HG03103 (cell line): ENCODE measurements at regions not wholly inside any gene's neighbourhood (a gene's known extent, or its start where the extent isn't known, plus 50 kb on each side); places are given as distances from the start of the nearest gene placed in this dataset.
"Not testable (repeated sequence)": the region's sequence is repeated elsewhere in the genome, so short reads cannot be mapped to it uniquely, and the experiment has no call there.

Source experiments
- ATAC-seq: cut with Tn5 transposase; IDR thresholded peaks from one replicate; pipeline ENCODE4 v1.9.1; 2021; ENCODE audit warnings: low read depth; ENCODE audit not compliant: unreplicated experiment

DNA sequence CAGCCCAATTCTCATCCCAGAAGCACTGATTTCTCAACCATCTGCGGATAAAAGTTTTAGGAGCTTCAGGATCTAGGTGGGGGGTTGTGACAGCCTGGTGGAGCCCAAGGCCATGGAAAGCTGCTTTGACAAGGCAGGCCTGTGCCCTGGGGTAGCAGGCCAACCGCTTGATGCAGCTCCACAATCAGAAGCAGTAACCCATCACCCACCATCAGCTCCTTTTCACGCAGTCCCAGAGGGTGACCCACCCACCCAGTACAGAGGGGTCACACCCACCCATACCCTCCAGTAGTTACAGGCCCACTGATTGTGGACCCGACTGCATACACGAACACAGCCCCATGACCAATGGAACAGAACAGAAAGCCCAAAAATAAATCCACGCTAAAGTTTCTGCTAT lies 253.9 kb downstream of the AHR start:
- no peak for ATAC-seq

DNA sequence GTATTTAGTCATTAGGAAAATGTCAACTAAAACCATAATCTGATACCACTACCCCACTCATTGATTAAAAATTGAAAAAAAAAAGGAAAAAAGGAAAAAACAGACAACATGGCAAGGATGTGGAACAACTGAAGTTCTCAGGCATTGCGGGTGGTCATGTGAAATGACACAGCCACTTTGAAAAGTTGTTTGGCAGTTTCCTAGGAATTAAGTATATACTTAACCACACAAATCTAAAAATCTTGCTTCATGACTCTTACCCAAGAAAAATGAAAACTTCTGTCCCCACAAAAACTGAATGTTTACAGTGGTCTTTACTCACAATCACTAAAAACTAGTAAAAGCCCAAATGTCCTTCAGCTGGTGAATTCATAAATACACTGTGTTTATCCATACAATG lies 254.5 kb downstream of the AHR start:
- no peak for ATAC-seq

DNA sequence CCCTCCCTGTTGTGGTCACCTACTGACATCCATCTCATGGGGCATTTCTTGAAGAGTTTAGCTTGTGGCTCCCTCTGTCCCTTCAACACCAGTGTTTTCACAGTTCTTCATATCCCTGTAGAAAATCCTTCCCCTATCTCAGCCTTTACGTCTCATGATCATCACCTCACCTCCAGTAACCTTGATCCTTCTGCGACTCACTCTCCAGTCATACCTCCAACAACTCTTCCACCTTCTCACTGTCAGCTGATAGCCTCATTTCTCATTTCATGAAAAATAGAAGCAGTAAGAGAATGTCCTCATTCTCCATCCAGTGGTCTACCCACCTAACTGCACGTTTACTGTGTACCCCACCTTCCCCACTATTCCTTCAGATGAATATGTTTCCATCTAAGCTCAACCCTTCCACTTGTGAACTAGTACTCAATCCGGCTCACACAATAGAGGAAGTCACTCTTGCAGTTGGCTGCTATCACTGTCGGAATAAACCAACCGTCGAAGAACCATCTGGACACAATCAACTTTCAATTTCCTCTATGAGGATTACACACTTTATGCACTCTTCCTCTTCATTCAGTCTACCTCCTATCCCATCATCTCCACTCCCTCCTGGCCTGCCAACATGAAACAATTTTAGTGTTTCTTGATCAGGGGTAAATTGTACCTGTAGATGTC lies 256.0 kb downstream of the AHR start:
- no peak for ATAC-seq

DNA sequence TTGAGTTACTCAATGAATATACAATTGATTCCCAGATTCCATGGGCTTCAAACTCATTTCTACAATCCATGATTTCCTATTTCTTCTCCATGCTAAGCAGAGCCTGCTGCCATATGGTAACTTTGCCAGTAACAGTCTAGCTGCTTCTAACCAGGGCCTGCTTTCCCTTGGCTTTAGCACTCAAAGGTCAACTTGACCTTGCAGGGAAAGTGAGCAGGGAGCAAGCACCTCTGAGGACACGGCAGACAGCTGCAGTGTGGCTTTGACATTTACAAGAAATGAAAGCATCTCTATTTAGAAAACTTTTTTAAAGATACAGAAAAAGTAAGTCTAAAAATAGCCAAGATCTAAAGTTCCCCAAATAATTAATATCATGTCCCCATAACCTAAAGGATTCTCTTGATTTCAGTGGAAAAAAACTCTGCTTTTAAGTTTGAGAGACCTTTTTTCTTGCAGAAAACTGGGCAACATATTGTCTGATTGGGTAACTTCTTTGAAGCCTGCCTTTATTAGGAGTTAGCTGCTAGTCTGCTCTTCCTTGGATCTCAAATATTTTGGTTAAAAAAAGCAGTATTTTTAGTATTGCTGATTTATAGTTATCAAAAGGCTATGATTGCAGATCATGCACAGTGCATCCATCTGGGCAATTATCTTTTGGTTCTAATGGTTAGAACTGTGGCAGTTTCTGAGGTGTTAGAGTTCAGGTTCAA lies 257.9 kb downstream of the AHR start:
- no peak for ATAC-seq

DNA sequence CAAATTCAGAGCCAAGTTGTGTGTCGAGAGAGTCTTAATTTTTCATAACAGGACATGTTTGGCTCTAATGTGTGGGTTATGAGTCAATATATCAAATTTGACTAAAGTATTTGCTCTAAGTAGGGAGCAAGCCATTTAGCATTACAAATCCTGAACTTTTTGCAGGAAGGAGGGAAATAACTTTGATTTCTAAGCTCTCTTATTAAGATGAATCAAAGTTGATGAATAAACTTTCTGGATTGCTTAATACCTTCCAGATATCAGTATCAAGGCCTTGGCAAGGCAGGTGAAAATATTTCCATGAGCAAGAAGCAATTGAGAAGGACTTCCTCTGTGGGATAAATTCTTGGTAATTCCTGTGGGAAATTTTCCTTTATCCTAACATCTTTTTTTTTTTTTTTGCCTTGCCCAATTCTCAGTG lies 258.8 kb downstream of the AHR start:
- no peak for ATAC-seq

DNA sequence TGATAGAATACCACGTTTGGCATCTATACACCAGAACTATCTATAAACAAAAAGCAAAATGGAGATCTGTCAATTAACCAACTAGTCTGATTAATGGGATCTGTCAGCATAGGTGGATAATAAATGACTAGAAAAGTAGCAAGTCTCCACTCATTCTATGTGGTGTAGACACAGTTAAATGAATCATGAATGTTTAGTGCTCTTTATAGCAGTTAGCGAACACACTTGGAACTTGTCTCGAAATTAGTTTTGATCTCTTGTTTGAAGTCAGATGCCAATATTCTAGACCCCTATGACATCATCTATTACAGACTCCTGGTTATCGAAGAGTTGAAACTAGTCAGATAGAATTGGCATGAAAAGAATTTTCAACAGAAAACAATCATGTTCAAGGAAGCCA lies 259.7 kb downstream of the AHR start:
- no peak for ATAC-seq

DNA sequence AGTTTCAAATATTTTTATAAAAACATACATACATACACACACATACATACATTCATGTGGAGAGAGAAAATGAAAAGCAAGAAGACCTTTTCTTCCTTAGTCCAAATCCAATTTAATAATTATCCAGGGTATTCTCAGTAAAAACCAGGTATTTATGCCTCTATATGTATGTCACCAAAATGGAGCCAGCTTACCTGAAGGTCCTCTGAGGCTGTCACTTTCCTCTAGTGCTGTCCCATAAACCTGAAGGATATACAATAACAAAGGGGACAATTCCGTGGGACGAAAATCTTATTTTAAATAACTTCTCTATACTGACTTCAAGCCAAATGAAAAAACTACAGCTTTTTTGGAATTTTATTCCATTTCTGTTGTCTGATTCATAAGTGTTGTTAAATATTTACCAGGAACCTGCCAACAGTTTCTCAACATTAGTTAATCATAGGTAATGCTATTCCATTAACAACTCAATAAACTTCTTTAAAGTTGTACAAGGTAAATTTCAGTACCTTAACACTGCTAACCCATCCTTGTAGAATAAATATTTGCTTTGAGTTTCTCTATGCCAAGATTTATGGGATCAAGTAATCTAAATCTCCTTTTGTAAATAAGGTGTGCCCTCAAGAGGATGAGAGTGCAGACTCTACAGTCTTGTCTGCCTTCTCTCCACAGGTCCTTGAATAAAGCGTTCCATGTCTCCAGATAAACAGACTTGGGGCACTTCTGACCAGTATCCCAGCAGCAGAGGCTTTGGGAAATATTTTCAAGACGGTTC lies 260.3 kb downstream of the AHR start:
- no peak for ATAC-seq

DNA sequence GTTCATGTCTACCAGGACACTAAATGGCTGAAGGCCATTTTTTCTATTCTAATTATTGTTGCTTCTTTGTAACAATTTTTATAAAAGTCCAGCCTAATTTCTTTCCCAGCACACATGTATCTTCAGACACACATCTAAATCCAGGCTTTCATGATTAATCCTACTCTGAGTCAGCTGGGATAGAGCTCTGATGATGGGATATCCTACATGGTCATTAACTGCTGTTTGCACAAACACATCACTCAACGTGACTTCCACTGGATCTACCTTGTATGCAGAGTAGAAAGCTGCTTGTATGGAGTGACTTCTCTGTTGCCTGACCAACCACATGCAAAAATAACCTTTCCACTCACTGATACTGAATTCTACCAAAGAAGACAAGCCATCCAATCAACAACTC lies 260.9 kb downstream of the AHR start:
- ATAC-seq: no peak

DNA sequence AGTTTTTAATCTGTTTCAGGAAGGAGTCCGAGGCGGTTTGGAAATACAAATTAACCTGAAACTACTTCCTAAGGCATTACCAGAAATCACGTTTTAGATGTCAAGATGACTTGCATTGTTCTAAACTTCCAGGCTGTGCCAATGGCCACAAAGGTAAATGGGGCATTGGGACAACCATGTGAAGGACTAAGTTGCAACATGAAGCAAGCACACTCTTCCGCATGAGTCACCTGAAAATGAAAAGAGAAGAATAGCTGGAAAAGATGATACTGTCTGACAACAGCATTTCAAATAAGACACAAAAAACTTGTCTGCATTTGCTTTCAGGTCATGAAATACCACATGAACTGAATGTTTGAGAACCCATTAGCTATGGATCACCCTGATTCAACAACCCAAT lies 262.1 kb downstream of the AHR start:
- ATAC-seq: no peak

DNA sequence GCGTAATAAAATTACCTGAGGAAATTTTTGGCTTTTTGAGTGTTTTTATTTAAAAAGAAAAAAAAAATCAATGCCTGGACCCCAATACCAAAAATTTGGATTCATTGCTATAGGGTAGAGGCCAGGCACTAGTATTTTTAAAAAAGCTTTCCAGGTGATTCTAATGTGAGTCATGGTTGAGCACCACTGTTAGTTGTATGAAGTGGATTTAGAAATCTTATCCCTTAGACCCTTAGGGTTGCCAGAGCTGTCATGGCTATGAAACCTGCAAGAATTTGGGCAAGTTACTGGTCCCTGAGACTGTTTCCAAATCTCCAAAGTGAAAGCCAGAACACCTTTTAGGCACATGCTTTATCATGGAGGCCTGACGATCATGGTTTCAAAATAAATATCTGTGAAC lies 262.5 kb downstream of the AHR start:
- ATAC-seq: no peak

DNA sequence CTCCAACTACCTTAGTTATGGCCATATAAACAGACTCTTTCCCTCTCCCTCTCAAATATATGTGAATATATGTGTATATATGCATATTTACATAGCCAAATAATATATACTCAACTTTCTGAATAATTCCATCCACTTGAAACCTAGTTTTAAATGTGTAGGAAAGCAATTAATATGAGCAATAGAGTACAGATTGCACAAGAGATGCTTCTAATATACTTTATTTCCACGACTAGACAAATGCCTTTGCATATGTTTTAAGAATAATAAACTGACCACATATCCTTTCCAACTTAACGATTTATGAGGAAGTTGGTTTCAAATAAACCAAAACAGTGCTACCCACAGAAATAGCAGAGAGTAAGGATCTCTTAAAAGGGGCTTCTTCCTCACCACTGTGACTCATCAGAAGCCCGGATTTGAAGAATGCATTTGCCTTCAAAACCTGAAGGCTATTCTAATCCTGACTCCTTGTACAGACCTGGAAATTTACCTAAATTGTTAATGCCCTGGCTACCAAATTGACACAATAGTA lies 266.3 kb downstream of the AHR start:
- ATAC-seq: no peak

DNA sequence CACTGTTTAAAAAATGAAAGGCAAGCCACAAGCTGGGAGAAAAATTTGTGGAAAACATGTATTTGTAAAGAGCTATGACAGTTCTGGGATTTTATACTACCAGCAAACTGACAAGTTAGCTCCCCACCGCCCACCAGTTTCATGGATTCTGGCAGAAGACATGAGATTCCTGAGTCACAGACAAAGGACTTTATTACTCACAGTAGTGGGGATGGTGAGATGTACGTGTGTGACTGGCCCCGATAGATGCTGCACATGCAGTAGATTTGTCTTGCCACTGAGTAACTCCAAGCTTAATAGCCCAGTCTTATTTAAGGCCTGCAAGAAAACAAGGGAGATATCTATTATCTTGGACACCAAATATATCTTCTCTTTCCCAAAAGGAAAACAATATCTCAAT lies 281.7 kb downstream of the AHR start:
- no peak for ATAC-seq

DNA sequence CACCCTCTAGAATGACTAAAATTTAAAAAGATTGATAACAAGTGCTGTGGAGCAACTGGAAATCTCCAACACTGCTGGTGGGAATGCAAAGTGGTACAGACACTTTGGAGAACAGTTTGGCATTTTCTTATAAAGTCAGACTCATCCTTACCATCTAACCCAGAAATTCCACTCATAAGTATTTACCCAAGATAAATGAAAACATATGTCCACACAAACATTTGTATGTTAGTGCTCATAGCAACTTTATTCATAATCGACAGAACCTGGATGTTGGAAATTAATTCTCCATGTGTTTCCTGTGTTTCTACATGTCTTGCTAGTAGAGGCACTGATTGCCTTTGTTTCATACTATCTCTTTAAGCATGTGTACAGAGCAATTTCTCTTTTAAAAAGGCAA lies 282.4 kb downstream of the AHR start:
- no peak for ATAC-seq

DNA sequence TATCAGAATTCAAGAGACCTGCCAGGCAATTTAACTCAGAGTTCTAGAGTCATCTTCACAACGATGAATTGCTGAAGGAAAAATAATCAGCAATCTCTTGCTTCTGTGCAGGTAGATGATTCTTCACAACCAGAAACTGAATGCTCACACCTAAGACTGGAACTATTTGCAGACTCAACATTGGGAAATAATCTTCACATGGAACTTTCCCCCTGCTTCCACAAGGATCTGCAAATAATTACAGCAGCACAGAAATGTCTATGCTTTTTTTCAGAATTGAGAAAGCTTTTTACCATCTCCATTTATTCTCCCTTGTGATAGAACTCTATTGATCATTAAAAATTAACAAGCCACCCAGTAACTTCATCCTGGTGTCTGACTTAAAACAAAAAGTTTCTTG lies 282.8 kb downstream of the AHR start:
- ATAC-seq: no peak

DNA sequence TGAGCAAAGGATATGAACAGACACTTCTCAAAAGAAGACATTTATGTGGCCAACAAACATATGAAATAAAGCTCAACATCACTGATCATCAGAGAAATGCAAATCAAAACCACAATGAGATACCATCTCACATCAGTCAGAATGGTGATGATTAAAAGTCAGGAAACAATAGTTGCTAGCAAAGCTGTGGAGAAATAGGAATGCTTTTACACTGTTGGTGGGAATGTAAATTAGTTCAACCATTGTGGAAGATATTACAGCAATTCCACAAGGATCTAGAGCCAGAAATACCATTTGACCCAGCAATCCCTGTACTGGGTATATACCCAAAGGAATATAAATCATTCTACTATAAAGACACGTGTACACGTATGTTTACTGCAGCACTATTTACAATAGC lies 284.2 kb downstream of the AHR start:
- ATAC-seq: not testable (repeated sequence)

DNA sequence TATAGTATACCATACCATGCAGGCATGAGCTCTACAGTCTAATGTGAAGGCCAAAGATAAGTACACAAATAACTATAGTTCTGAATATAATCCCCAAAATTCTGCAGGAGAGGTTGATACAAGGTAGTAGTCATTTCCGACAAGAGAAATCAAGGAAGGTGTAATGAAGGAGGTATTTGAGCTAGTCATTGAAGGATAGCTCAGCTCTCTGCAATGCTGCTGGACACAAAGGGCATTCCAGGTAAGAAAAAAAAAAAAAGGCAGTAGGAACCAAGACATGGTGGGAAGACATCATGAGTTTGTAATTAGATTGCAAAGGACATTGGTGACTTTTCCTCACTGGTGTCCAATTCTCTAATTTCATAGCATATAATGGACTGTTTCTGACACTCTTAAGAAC lies 285.3 kb downstream of the AHR start:
- ATAC-seq: no peak

DNA sequence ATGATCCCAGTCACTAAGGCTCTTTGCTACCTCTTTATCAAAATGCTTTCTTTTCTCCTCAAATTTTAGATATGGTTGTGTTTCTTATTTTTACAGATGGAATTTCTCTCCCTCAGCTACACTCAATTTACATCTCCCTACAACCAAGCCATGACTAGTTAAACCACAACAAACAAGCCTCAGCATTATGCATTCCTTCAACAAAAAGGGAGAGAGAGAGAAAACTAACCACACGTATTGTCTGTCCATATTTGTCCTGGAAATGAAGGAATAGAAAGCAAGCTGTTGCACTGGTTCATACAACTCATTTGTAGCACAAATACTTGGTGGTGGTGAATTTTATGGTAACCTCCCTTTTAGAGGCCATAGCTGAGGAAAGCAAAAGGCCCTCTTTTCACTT lies 286.4 kb downstream of the AHR start:
- no peak for ATAC-seq

DNA sequence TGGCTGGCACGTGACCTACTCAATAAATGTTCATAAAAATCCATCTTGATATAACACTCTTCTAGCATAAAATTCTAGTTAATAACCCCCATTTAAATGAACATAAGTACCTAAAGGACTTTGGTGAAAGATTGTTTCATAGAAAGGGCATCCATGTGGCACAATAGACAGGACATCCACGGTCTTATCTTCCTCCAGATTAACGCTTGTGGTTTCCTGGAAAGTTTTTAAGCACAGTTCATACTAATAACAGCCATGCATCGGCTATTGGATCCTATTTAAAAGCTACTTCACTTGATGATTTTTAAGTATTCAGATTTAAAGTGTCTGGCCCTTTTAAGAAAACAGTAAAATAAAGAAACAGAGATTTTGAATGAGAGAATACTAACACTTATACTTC lies 288.3 kb downstream of the AHR start:
- no peak for ATAC-seq

DNA sequence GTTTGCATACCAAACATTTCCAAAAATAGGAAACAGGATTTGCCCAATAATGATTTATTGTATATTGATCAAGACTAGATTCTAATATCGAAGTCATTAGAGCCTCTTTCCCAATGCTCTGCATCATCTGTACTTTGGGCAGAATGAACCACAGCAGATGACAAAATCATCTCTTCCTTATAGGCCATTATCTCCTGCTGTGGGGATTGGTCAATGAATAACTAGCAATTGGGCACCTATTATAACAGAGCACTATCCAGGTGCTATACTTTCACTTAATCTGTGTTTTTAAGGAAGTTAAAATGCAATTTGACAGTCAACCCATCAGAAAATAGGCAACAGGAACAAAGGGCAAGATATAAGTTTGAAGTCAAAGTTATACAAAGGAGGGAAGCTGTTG lies 290.3 kb downstream of the AHR start:
- no peak for ATAC-seq

DNA sequence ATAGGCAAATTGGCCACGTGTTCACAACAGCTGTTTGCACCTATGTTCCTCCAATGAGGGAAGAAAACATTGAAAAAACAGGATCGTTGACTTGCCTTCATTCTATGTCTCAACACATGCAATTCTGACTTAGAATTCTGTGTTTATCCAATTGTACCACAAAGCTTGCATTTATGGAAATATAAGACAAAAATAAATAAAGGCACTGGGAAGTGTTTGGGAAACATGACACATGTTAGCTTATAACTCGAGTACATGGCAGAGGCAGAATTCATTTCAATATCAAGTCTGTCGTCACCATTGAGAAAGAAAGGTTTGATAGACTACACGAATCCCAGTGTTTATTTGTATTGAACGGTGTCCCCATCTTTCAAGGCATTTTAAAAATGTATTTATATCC lies 291.2 kb downstream of the AHR start:
- no peak for ATAC-seq

DNA sequence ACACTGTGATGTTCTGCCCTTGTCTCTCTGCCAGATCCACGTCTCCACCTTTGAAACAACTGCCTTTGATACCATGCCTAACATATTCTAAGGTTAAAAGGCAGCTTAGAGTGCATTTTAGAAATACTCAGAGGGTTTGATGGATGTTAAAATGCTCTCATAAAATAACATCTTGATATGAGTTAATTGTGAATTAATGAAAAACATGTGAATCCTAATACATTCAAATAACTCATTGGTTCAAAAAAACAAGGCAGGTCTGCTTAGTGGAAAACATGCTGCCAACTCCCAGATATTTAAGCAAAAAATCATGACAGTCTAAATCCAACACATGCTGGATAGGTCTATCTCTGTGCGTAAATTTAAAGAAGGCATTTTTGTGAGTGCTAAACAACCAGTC lies 291.8 kb downstream of the AHR start:
- no peak for ATAC-seq
